ENCODE measurements at regions not wholly inside any gene's neighbourhood (a gene's known extent, or its start where the extent isn't known, plus 50 kb on each side); places are given as distances from the start of the nearest gene placed in this dataset.
"Not testable (repeated sequence)": the region's sequence is repeated elsewhere in the genome, so short reads cannot be mapped to it uniquely, and the experiment has no call there.

DNA sequence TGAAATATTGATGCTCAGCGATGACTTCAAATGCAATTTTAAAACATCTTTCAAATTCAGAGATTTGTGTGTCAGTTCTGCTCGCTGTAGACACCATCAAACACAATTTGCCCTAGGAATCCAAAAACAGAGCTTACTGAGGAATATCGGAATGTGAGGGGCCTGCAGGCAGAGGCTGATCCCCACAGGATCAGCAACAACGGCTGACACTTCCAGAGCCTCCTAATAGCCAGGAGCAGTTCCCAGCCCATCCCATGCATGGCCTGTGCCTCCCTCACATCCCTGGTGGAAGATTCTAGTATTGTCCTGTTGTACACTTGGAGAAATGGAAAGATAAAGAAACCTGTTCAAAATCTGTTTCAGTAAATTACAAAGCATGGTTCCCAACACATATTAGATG lies 129.7 kb upstream of the VWC2 start:
- Histone ChIP-seq H3K23ac (ENCODE audit: low read length) (no peak overlapping the region), H3K27ac (ENCODE audit: low read depth, low read length) (no peak overlapping the region), H2AK5ac (ENCODE audit: low read length) (no peak overlapping the region), H3K4me2 (ENCODE audit: low read length) (no peak overlapping the region), H2BK120ac (ENCODE audit: low read depth, low read length) (no peak overlapping the region), H4K5ac (ENCODE audit: low read length) (no peak overlapping the region), H3K36me3 (ENCODE audit: control insufficient read depth, insufficient read depth, low read length) (no peaks in the 10 kb centered on the region), H3K56ac (ENCODE audit: low read length) (no peak overlapping the region), H3K4ac (ENCODE audit: low read depth, low read length) (no peak overlapping the region), H3K79me1 (ENCODE audit: low read length) (no peaks in the 10 kb centered on the region), H3K27me3 (ENCODE audit: insufficient read depth, low read length, poor library complexity) (no peaks in the 10 kb centered on the region), H3K9ac (ENCODE audit: low read length) (no peak overlapping the region), H2BK15ac (replicated peaks; ENCODE audit: low read depth) (no peak overlapping the region), H3K4me1 (ENCODE audit: control insufficient read depth, low read depth, low read length) (no peaks in the 10 kb centered on the region), H4K8ac (ENCODE audit: low read depth, low read length) (no peak overlapping the region), H3K18ac (ENCODE audit: low read length) (no peak overlapping the region), H2BK5ac (ENCODE audit: low read length) (no peak overlapping the region), H3K4me3 (ENCODE audit: low read length) (no peak overlapping the region), H3K79me2 (ENCODE audit: control insufficient read depth, insufficient read depth, low read length) (no peaks in the 10 kb centered on the region)
- no CpG with 5 or more reads among the region's 4 CpGs for WGBS (ENCODE audit: extremely low coverage, insufficient coverage, low lambda C conversion rate)
- no peak for DNase-seq

DNA sequence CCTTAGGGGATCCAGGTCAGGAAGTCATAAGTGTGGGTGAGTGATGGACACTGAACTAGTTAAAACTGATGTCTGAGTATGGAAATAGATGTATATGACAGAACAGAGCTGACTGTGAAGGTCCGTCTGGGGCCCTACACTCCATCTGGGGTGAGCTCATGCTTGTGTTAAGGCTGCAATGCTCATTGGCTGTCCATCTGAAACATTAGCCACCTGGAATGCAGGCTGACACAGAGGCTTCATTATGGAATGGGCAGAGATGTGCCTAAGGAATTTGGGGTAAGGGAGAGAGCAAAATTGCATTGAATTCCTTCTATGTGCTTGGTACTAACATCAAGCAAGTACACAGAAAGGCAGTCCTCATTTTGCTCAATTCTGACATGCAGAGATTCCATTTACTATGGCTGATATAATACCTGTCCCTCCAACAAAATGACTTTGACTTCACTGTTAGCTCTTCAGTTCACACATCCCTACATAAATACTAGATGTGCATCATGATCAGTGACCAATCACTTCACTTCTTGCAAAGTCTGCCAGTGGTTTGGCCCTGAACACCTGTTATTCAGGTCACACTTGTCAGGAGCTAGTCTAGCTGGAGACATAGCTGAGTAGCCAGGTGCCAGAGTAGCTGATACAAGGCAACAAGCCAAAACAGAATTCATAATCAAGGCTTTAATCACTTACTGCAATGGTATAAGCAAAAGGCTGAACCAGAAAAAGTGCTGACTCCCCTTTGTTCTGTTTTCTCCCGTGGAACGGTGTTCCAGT lies 128.9 kb upstream of the VWC2 start:
- no peak overlapping the region for H2BK120ac ChIP-seq (ENCODE audit: low read depth, low read length)
- peak; percentile 52 for DNase-seq
- no peak overlapping the region for H3K4me3 ChIP-seq (ENCODE audit: low read length)
- H3K4me1 ChIP-seq (ENCODE audit: control insufficient read depth, low read depth, low read length): no peaks in the 10 kb centered on the region
- H3K79me1 ChIP-seq (ENCODE audit: low read length): no peaks in the 10 kb centered on the region
- no CpG with 5 or more reads among the region's 3 CpGs for WGBS (ENCODE audit: extremely low coverage, insufficient coverage, low lambda C conversion rate)
- H2BK5ac ChIP-seq (ENCODE audit: low read length): no peak overlapping the region
- no peak overlapping the region for H3K56ac ChIP-seq (ENCODE audit: low read length)
- no peaks in the 10 kb centered on the region for H3K79me2 ChIP-seq (ENCODE audit: control insufficient read depth, insufficient read depth, low read length)
- no peak overlapping the region for H4K5ac ChIP-seq (ENCODE audit: low read length)
- H2AK5ac ChIP-seq (ENCODE audit: low read length): no peak overlapping the region
- H3K36me3 ChIP-seq (ENCODE audit: control insufficient read depth, insufficient read depth, low read length): no peaks in the 10 kb centered on the region
- no peak overlapping the region for H4K8ac ChIP-seq (ENCODE audit: low read depth, low read length)
- no peak overlapping the region for H3K23ac ChIP-seq (ENCODE audit: low read length)
- H3K27ac ChIP-seq (ENCODE audit: low read depth, low read length): no peak overlapping the region
- no peak overlapping the region for H3K4ac ChIP-seq (ENCODE audit: low read depth, low read length)
- no peaks in the 10 kb centered on the region for H3K27me3 ChIP-seq (ENCODE audit: insufficient read depth, low read length, poor library complexity)
- no peak overlapping the region for H3K9ac ChIP-seq (ENCODE audit: low read length)
- no peak overlapping the region for H3K18ac ChIP-seq (ENCODE audit: low read length)
- no peak overlapping the region for H2BK15ac ChIP-seq (replicated peaks; ENCODE audit: low read depth)
- H3K4me2 ChIP-seq (ENCODE audit: low read length): no peak overlapping the region

DNA sequence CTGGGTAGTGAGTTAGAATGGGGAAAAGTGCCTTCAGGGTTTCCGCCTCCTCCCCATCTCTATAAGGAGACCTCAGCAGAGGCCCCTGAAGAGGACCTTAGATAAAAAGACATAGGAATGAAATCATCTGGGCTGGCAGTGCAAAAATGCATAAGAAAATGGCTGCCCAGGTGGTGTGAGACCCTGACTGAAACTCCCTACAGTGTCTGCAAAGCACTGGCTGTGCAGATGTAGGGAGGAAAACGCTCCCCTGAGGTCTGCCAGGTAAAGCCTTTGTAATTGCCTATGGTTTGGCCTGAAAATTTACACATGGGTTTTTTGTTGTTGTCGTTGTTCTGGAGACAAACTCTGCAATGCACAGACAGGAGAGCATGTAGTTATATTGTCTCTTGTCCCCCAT lies 128.1 kb upstream of the VWC2 start:
- Histone ChIP-seq H4K8ac (ENCODE audit: low read depth, low read length) (no peak overlapping the region), H3K18ac (ENCODE audit: low read length) (no peak overlapping the region), H3K36me3 (ENCODE audit: control insufficient read depth, insufficient read depth, low read length) (no peaks in the 10 kb centered on the region), H2BK15ac (replicated peaks; ENCODE audit: low read depth) (no peak overlapping the region), H2BK120ac (ENCODE audit: low read depth, low read length) (no peak overlapping the region), H3K4me1 (ENCODE audit: control insufficient read depth, low read depth, low read length) (no peaks in the 10 kb centered on the region), H3K79me2 (ENCODE audit: control insufficient read depth, insufficient read depth, low read length) (no peaks in the 10 kb centered on the region), H3K56ac (ENCODE audit: low read length) (no peak overlapping the region), H3K79me1 (ENCODE audit: low read length) (no peaks in the 10 kb centered on the region), H3K4me2 (ENCODE audit: low read length) (no peak overlapping the region), H4K5ac (ENCODE audit: low read length) (no peak overlapping the region), H2BK5ac (ENCODE audit: low read length) (no peak overlapping the region), H3K4ac (ENCODE audit: low read depth, low read length) (no peak overlapping the region), H3K4me3 (ENCODE audit: low read length) (no peak overlapping the region), H2AK5ac (ENCODE audit: low read length) (no peak overlapping the region), H3K27me3 (ENCODE audit: insufficient read depth, low read length, poor library complexity) (no peaks in the 10 kb centered on the region), H3K9ac (ENCODE audit: low read length) (no peak overlapping the region), H3K27ac (ENCODE audit: low read depth, low read length) (no peak overlapping the region), H3K23ac (ENCODE audit: low read length) (no peak overlapping the region)
- WGBS (ENCODE audit: extremely low coverage, insufficient coverage, low lambda C conversion rate): no CpG with 5 or more reads among the region's 3 CpGs
- no peak for DNase-seq

- Histone ChIP-seq H2AK5ac (ENCODE audit: low read length) (no peak overlapping the region), H3K36me3 (ENCODE audit: control insufficient read depth, insufficient read depth, low read length) (no peaks in the 10 kb centered on the region), H2BK5ac (ENCODE audit: low read length) (no peak overlapping the region), H4K8ac (ENCODE audit: low read depth, low read length) (no peak overlapping the region), H2BK120ac (ENCODE audit: low read depth, low read length) (no peak overlapping the region), H3K4ac (ENCODE audit: low read depth, low read length) (no peak overlapping the region), H3K79me1 (ENCODE audit: low read length) (no peaks in the 10 kb centered on the region), H3K27me3 (ENCODE audit: insufficient read depth, low read length, poor library complexity) (no peaks in the 10 kb centered on the region), H3K79me2 (ENCODE audit: control insufficient read depth, insufficient read depth, low read length) (no peaks in the 10 kb centered on the region), H3K9ac (ENCODE audit: low read length) (no peak overlapping the region), H3K4me1 (ENCODE audit: control insufficient read depth, low read depth, low read length) (no peaks in the 10 kb centered on the region), H3K4me3 (ENCODE audit: low read length) (no peak overlapping the region), H3K56ac (ENCODE audit: low read length) (no peak overlapping the region), H4K5ac (ENCODE audit: low read length) (no peak overlapping the region), H3K27ac (ENCODE audit: low read depth, low read length) (no peak overlapping the region), H3K23ac (ENCODE audit: low read length) (no peak overlapping the region), H2BK15ac (replicated peaks; ENCODE audit: low read depth) (no peak overlapping the region), H3K18ac (ENCODE audit: low read length) (no peak overlapping the region), H3K4me2 (ENCODE audit: low read length) (no peak overlapping the region)
- no CpG with 5 or more reads among the region's 3 CpGs for WGBS (ENCODE audit: extremely low coverage, insufficient coverage, low lambda C conversion rate)
- DNase-seq: no peak
Observed at GRCh38 chr7:49660170-49660783, 113.2 kb upstream of the VWC2 start.

GRCh38 chr7:49660976-49661375 lies 112.5 kb upstream of the VWC2 start:
- Histone ChIP-seq H3K9ac (ENCODE audit: low read length) (no peak overlapping the region), H2BK5ac (ENCODE audit: low read length) (no peak overlapping the region), H3K27me3 (ENCODE audit: insufficient read depth, low read length, poor library complexity) (no peaks in the 10 kb centered on the region), H2BK15ac (replicated peaks; ENCODE audit: low read depth) (no peak overlapping the region), H3K4ac (ENCODE audit: low read depth, low read length) (no peak overlapping the region), H3K27ac (ENCODE audit: low read depth, low read length) (no peak overlapping the region), H3K23ac (ENCODE audit: low read length) (no peak overlapping the region), H3K36me3 (ENCODE audit: control insufficient read depth, insufficient read depth, low read length) (no peaks in the 10 kb centered on the region), H3K4me2 (ENCODE audit: low read length) (no peak overlapping the region), H4K8ac (ENCODE audit: low read depth, low read length) (no peak overlapping the region), H4K5ac (ENCODE audit: low read length) (no peak overlapping the region), H3K4me3 (ENCODE audit: low read length) (no peak overlapping the region), H3K79me2 (ENCODE audit: control insufficient read depth, insufficient read depth, low read length) (no peaks in the 10 kb centered on the region), H2AK5ac (ENCODE audit: low read length) (no peak overlapping the region), H3K18ac (ENCODE audit: low read length) (no peak overlapping the region), H2BK120ac (ENCODE audit: low read depth, low read length) (no peak overlapping the region), H3K4me1 (ENCODE audit: control insufficient read depth, low read depth, low read length) (no peaks in the 10 kb centered on the region), H3K56ac (ENCODE audit: low read length) (no peak overlapping the region), H3K79me1 (ENCODE audit: low read length) (no peaks in the 10 kb centered on the region)
- DNase-seq: no peak
- WGBS (ENCODE audit: extremely low coverage, insufficient coverage, low lambda C conversion rate): no CpG with 5 or more reads among the region's 14 CpGs

GRCh38 chr7:49665963-49666362 lies 107.5 kb upstream of the VWC2 start:
- H3K56ac ChIP-seq (ENCODE audit: low read length); H3K4me2 ChIP-seq (ENCODE audit: low read length); H3K9ac ChIP-seq (ENCODE audit: low read length); H3K79me2 ChIP-seq (ENCODE audit: control insufficient read depth, insufficient read depth, low read length); H3K23ac ChIP-seq (ENCODE audit: low read length); H3K4ac ChIP-seq (ENCODE audit: low read depth, low read length); H3K4me3 ChIP-seq (ENCODE audit: low read length); H2BK120ac ChIP-seq (ENCODE audit: low read depth, low read length); H4K8ac ChIP-seq (ENCODE audit: low read depth, low read length); H2AK5ac ChIP-seq (ENCODE audit: low read length); H3K18ac ChIP-seq (ENCODE audit: low read length); H3K36me3 ChIP-seq (ENCODE audit: control insufficient read depth, insufficient read depth, low read length); H2BK5ac ChIP-seq (ENCODE audit: low read length); H3K4me1 ChIP-seq (ENCODE audit: control insufficient read depth, low read depth, low read length); H3K27ac ChIP-seq (ENCODE audit: low read depth, low read length); H4K5ac ChIP-seq (ENCODE audit: low read length); H3K27me3 ChIP-seq (ENCODE audit: insufficient read depth, low read length, poor library complexity); DNase-seq; H3K79me1 ChIP-seq (ENCODE audit: low read length); H2BK15ac ChIP-seq (replicated peaks; ENCODE audit: low read depth): not testable (repeated sequence)
- WGBS (ENCODE audit: extremely low coverage, insufficient coverage, low lambda C conversion rate): no CpG with 5 or more reads among the region's 10 CpGs

All from mesendoderm (in vitro differentiated cells).